ENCODE measurements at regions not wholly inside any gene's neighbourhood (a gene's known extent, or its start where the extent isn't known, plus 50 kb on each side); places are given as distances from the start of the nearest gene placed in this dataset.

- H3K4me1 Mint-ChIP-seq = peaks cover 52% of the 10 kb centered on the region
- no peaks in the 10 kb centered on the region for H3K36me3 Mint-ChIP-seq (ENCODE audit: low read depth)
- no peak for DNase-seq
- H3K4me3 Mint-ChIP-seq = no peak overlapping the region
- peaks cover 2% of the 10 kb centered on the region for H3K27me3 Mint-ChIP-seq (ENCODE audit: low read depth, poor library complexity)
- H3K27ac Mint-ChIP-seq = peak overlapping the region; percentile 58
- no peak for TF ChIP-seq CTCF (IDR thresholded peaks at IDR 0.05)
- H3K9me3 Mint-ChIP-seq = peaks cover 2% of the 10 kb centered on the region
These were observed 51.6 kb upstream of the SYN3 start for GRCh38 chr22:33109514-33110430.

GRCh38 chr22:33108037-33108436 lies 49.9 kb upstream of the SYN3 start:
- Mint-ChIP-seq H3K27ac (no peak overlapping the region), H3K4me1 (peaks cover 52% of the 10 kb centered on the region), H3K36me3 (ENCODE audit: low read depth) (no peaks in the 10 kb centered on the region), H3K9me3 (peaks cover 13% of the 10 kb centered on the region), H3K4me3 (no peak overlapping the region), H3K27me3 (ENCODE audit: low read depth, poor library complexity) (peaks cover 2% of the 10 kb centered on the region)
- DNase-seq = no peak
- TF ChIP-seq CTCF (IDR thresholded peaks at IDR 0.05) = no peak

Data from nephron progenitor cell (in vitro differentiated cells).